ENCODE measurements at regions not wholly inside any gene's neighbourhood (a gene's known extent, or its start where the extent isn't known, plus 50 kb on each side); places are given as distances from the start of the nearest gene placed in this dataset.

GRCh38 chr14:22407033-22407432 lies 182.0 kb downstream of the DAD1 start:
- 90 to 92% methylated on average over 6 of the region's 6 CpGs for WGBS, 2 donors
- no peak overlapping the region for H3K4me3 ChIP-seq
- no peaks in the 10 kb centered on the region for H3K9me3 ChIP-seq
- no peak for DNase-seq
- intact Hi-C loops (cut with DNase I; ENCODE audit: low total_unique reads) = no loop called here
- H3K27me3 ChIP-seq = no peaks in the 10 kb centered on the region
- H3K4me1 ChIP-seq = no peaks in the 10 kb centered on the region
- no peaks in the 10 kb centered on the region for H3K36me3 ChIP-seq (ENCODE audit: low read depth, missing control alignments)
- H3K27ac ChIP-seq = no peak overlapping the region
- no peak for TF ChIP-seq POLR2A (IDR thresholded peaks at IDR 0.05)
- no peak for TF ChIP-seq CTCF (IDR thresholded peaks at IDR 0.05)

GRCh38 chr14:22405201-22405600 lies 183.8 kb downstream of the DAD1 start:
- TF ChIP-seq CTCF (IDR thresholded peaks at IDR 0.05) = no peak
- no peaks in the 10 kb centered on the region for H3K27me3 ChIP-seq
- no peak for DNase-seq
- intact Hi-C loops (cut with DNase I; ENCODE audit: low total_unique reads) = no loop called here
- whole genome bisulfite sequencing, 2 donors = 85 to 89% methylated on average over 1 of the region's 1 CpG
- no peaks in the 10 kb centered on the region for H3K36me3 ChIP-seq (ENCODE audit: low read depth, missing control alignments)
- no peak overlapping the region for H3K4me3 ChIP-seq
- H3K4me1 ChIP-seq = no peaks in the 10 kb centered on the region
- H3K9me3 ChIP-seq = no peaks in the 10 kb centered on the region
- no peak overlapping the region for H3K27ac ChIP-seq

- intact Hi-C loops (cut with DNase I; ENCODE audit: low total_unique reads) = no loop called here
- 79 to 88% methylated on average over 4 of the region's 4 CpGs for WGBS, 2 donors
- H3K4me1 ChIP-seq = no peaks in the 10 kb centered on the region
- H3K27ac ChIP-seq = no peak overlapping the region
- no peak overlapping the region for H3K4me3 ChIP-seq
- no peaks in the 10 kb centered on the region for H3K27me3 ChIP-seq
- no peak for TF ChIP-seq CTCF (IDR thresholded peaks at IDR 0.05)
- TF ChIP-seq POLR2A (IDR thresholded peaks at IDR 0.05) = no peak
- no peaks in the 10 kb centered on the region for H3K9me3 ChIP-seq
- DNase-seq = no peak
- H3K36me3 ChIP-seq (ENCODE audit: low read depth, missing control alignments) = no peaks in the 10 kb centered on the region
Observed at GRCh38 chr14:22403296-22403695, 185.7 kb downstream of the DAD1 start.

GRCh38 chr14:22400655-22401259 lies 188.3 kb downstream of the DAD1 start:
- Histone ChIP-seq H3K4me1 (no peaks in the 10 kb centered on the region), H3K4me3 (no peak overlapping the region), H3K9me3 (no peaks in the 10 kb centered on the region), H3K36me3 (ENCODE audit: low read depth, missing control alignments) (no peaks in the 10 kb centered on the region), H3K27ac (no peak overlapping the region), H3K27me3 (no peaks in the 10 kb centered on the region)
- intact Hi-C loops (cut with DNase I; ENCODE audit: low total_unique reads) = no loop called here
- WGBS, 2 donors = 57 to 61% methylated on average over 3 of the region's 3 CpGs
- DNase-seq = no peak
- TF ChIP-seq POLR2A (IDR thresholded peaks at IDR 0.05) = no peak
- no peak for TF ChIP-seq CTCF (IDR thresholded peaks at IDR 0.05)

- DNase-seq = no peak
- H3K27me3 ChIP-seq = no peaks in the 10 kb centered on the region
- no peak overlapping the region for H3K27ac ChIP-seq
- 88 to 100% methylated on average over 2 of the region's 2 CpGs for WGBS, 2 donors
- H3K36me3 ChIP-seq (ENCODE audit: low read depth, missing control alignments) = no peaks in the 10 kb centered on the region
- H3K9me3 ChIP-seq = no peaks in the 10 kb centered on the region
- no peak overlapping the region for H3K4me3 ChIP-seq
- intact Hi-C loops (cut with DNase I; ENCODE audit: low total_unique reads) = no loop called here
- no peak for TF ChIP-seq POLR2A (IDR thresholded peaks at IDR 0.05)
- no peak for TF ChIP-seq CTCF (IDR thresholded peaks at IDR 0.05)
- H3K4me1 ChIP-seq = no peaks in the 10 kb centered on the region
Observed at GRCh38 chr14:22399776-22400175, 189.2 kb downstream of the DAD1 start.
